ENCODE measurements at regions not wholly inside any gene's neighbourhood (a gene's known extent, or its start where the extent isn't known, plus 50 kb on each side); places are given as distances from the start of the nearest gene placed in this dataset.

DNA sequence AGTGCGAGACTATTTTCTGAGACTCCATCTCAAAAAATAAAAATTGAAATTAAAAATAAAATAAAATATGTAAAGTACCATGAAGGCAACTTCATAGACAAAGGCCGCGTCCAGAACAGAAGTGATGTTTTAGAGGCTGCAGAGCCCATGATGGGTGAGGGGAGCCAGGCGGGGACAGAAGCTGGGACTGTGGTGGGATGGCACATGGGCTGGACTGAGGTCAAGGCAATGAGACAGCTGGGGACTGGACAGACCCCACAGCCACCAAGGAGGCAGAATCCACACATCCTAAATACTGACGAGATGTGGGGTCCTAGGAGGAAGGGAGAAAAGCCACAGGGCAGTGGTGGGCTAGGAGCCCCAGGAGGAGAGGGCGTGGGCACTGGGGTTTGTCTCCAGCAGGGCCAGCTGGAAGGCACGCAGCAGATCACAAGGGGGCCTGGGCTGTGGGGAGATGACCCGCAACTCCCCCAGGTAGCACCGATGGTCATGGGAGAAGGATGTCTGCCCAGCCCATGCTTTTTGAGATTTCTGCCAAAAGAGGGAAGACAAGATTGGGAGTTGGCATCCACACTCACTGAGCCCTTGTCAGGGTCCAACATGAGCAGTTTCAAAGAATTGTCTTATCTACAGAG lies 74.3 kb downstream of the KCNF1 start:
- no peak for DNase-seq

DNA sequence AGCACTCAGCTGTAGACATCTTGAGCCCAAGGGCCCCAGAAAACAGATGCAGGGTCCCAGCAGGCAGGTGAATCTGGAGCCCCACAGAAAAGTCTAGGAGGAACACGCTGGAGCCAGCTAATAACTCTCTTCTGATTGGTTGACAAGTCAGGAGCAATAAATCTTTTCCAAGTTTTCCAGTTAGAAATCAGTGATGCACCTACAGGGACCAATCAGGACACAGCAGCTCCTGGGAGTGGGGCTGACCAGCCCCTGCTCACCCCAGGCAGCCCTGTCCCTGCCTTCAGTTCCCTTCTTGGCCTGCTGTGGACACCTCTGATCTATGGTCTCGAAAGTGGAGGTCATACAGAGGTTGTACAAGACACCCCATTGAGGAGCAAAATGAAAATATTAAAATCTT lies 75.7 kb downstream of the KCNF1 start:
- no peak for DNase-seq

DNA sequence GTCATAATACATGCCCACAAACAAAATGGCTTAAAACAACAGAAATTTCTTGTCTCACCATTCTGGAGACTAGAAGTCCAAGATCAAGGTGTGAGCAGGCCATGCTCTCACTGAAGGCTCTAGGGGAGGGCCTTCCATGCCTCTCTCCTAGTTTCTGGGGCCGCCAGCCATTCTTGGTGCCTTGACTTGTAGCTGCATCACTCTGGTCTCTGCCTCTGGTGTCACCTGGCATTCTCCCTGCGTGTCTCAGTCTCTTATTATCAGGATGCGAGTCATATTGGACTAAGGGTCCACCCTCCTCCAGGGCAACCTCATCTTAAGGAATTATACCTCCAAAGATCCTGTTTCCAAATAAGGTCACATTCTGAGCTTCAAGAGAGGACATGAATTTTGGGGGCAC lies 76.1 kb downstream of the KCNF1 start:
- DNase-seq = no peak

DNA sequence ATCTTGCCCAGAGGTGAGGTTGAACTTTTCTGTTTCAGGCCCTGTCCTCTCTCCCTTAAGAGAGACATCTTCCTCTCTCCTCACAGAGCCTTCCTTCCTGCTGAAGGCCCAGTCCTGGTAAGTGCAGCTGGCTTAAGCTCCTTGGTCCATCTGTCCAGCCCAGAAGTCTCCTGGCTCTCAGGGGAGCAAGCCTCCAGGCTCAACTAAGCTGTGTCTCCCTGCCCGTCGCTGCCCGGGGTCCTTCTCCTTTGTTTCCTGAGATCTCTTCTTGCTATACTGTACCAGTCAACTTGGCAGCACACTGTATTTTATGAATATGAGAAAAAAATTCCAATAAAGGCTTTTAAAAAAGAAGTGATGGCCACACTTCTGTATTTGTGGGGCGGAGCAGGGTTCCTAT lies 77.4 kb downstream of the KCNF1 start:
- no peak for DNase-seq

DNA sequence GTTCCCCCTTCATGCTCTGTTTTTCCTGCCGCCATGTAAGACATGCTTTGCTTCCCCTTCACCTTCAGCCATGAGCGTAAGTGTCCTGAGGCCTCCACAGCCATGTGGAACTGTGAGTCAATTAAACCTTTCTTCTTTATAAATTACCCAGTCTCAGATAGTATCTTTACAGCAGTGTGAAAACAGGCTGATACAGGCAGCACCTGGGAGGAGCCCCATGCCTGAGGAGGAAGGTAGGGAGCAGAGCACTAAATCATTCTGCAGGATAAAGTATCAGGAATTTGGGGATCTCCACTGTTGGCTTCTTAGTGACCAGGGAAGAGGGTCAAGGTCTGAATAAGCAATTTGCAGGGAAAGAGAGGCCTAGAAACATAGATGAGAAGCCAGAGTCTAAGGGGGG lies 78.0 kb downstream of the KCNF1 start:
- no peak for DNase-seq

DNA sequence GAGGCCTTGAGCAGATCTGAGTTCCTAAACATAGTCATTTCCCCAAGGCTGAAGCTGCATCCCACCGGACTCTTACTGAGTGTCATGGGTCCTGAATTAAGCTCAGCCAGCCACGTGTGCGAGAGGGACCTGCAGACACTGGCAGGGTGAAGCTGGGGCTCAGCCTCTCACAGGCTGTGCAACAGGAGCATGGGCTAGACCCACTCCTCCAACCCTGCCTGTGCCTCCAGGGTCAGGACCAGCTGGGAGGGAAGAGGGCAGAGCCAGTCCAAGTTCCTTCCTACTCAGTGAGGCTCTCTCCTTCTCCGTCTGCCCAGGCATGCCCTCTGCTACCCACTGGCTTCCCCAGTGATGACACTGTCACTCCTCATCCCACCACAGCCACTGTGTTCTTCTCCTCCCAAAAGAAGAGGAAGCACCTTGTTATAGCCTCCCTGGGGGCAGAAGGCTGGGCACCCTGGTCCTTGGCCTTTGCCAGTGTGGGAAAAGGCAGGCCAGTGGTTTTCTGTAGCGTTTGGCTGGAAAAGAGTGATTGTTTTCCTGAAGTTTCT lies 78.9 kb downstream of the KCNF1 start:
- no peak for DNase-seq

DNA sequence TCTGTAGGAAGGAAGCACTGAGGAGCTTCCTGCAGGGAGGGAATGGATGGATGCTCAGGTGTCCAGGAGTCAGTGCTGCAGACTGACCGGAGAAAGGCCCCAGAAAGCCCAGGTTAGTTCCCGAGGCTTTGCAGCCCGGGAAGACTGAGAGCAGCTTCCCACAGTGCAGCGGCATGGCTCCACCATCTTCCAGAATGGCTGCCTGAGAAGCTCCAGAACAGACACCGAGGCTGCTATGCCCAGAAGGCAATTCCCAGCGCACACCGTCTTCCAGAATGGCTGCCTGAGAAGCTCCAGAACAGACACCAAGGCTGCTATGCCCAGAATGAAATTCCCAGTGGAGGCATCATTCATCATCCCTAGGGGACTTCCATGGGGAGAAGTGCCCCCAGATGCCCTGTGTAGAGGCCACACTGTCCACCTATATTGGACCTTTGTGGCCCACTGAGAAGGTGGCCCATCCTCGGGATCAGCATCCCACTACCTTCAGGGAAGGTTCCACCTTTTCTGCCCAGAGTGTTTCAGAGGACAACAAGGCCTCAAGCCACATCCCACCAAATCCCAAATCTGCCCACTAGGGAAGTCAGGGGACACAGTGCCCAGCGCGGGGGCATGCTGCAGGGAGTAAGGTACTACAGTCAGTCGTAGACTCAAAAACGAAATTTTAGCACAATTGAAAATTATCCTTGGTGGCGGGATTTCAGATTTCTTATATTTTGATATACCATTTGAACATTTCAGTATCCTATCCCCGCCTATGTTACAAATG lies 80.5 kb downstream of the KCNF1 start:
- DNase-seq = no peak

DNA sequence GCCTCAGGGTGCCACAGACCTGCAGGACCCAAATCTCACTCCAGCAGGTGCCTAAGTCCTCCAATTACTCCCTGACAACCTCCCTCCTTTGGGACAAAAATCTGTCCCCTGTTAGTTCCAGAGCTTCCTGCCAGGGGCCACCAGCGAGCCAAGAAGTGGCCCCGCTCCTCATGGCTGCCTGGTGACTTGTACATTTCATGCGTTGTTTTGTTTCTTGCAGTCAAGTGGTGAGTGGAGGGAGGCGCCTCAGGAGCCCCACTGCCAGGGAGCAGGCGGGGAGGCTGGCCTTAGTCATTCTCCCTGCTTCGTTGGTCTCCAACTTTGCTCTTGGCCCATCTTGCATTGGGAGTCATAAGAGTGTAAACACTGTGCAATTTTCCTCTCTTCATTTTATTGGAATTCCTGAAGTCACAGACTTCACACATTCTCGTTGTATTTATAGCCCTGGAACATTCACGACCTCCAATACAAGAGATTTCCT lies 81.3 kb downstream of the KCNF1 start:
- DNase-seq = no peak

DNA sequence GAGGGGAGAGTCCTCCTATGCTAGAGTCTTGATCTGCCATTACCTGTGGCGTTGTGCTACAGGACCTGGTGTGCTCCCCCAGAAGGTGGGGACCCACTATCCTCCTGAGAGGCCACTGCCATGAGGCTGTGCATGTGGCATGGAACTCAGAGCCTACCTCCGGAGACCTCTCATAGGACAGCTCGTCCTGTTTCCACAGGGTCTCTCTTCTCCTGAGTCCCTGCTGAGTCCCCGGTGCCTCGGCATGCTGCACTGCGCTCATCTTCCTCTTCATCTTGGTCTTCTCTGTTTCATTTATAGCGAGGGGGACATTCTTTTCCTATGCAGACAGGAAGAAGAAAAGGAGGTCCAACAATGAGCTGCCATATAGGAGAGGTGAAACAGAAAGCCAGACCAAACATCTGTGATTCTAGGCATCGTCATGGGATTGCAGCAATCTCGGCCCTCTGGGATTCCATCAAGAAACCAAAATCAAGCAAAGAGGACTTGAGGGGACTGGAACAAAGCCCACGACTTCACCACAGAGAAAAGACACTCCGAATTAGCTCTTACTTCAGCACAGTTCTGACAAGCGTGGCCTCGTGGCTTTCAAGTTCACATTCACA lies 83.7 kb downstream of the KCNF1 start:
- DNase-seq = no peak

DNA sequence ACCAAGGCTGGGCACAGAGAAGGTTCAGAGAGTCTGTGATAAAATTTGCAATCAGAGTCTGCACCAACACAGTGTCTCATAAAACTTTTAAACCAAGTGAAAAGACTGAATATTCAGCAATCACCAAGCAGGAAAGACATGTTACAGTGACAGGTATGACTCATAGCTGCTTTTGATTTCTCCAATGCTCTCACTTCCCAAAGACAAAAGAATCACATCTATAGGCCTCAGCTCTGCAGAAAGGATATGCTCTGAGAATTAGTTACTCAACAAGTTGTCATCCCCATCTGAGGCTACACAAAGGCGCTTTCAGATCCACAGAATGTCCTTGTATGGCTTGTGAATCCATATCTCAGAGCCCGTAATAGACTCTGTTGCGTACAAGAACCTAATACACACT lies 92.5 kb downstream of the KCNF1 start:
- no peak for DNase-seq

DNA sequence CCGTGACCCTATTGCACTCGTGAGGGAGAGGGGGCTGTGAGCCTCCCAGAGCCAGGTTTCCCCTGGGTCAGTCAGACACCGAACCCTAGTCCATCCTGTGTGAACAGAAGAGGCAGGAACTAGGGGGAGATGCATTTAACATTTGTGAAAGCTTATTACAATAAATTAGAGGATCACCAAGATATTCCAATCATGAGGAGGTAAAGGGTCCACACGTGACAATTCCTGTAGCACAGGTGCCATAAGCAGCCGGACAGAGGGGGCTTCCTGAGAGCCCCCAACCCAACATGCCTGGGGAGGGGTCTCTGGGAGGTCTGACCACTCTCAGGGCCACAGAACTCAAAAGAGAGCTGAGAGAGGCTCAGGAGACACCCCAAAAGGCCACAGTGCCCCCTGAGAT lies 93.3 kb downstream of the KCNF1 start:
- no peak for DNase-seq

DNA sequence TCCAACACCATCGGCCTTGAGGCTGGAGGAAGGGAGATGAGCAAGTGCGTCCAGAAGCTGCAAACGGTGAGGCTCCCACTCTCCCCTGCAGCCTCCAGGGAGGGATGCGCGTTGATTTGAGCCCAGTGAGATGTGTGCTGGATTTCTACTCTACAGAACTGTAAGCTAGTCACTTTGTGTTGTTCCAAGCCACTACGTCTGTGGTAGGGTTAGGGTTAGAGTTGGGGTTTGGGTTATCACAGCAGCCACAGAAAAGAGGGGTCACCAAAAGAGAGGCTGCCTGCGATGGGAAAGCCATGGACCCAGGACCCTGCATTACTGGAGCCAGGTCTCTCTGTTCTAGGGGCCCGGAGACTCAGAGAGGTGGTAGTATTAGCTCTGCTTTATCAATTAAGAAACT lies 94.5 kb downstream of the KCNF1 start:
- DNase-seq = no peak

DNA sequence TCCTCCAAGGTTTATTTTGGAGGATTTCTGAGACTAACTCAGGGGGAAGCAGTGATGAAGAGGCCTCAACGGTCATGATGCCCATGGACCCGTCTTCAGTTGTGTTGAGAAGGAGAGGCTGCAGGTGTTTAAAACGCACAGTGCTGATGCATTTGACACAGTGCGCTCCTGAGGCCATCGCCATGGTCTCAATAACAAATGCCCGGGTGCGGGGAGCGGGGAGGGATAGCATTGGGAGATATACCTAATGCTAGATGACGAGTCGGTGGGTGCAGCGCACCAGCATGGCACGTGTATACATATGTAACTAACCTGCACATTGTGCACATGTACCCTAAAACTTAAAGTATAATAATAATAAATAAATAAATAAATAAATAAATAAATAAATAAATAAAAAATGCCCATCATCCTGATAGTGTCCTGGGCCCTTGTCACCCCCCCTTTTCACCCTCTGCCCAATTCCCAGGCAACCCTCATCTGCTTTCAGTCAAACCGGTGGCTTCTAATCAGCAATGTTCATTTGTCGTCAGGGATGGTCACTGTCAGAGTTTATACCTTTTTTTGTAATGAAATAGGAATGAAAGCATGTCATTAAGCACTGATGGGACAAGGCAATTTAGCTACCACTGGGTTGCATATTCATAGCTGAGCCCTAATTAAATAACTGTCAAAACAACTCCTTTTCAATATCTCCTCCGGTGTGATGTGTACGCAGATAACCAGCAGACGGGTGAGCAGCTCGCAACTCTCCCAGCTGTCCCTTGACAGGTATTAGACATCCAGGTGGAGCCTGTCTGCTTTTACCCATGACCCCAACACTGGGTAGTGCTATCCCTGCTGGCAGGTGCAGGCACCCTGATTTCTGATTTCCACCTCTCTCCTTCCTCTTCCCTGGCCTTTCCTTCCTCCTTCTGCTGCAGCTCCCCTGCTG lies 95.9 kb downstream of the KCNF1 start:
- no peak for DNase-seq

DNA sequence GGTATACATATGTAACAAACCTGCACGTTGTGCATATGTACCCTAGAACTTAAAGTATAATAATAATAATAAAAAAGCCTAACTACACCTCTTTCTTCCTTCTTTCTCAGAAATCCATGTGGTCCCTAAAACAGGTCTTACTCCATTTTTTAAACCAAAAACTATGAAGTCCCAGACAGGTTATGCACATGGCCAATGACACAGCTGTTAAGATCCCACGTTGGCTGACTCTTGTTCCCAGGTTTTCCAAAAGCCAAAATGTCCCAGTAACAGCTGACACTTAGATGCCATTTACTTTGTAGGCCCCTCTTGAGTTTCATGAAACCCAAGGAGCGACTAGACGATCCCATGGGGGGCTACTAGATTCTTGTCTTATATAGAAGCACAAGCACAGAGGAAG lies 97.0 kb downstream of the KCNF1 start:
- DNase-seq = no peak

DNA sequence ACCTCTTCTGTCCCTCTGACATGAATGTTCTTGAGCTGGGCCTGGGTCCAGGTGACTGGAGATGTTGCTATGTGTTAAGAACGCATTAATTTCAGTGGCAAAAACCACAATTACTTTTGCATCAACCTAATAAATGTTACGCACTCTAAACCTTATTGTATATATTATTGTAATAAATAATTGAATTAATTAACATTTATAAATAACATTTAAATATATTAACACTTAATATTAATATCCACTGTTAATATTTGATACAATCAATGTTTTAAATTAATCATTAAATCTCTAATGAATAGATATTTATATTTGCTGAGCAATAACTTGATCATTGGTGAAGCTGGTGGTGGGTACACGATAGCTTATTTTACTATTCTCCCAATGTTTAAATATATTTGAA lies 97.4 kb downstream of the KCNF1 start:
- DNase-seq = no peak

DNA sequence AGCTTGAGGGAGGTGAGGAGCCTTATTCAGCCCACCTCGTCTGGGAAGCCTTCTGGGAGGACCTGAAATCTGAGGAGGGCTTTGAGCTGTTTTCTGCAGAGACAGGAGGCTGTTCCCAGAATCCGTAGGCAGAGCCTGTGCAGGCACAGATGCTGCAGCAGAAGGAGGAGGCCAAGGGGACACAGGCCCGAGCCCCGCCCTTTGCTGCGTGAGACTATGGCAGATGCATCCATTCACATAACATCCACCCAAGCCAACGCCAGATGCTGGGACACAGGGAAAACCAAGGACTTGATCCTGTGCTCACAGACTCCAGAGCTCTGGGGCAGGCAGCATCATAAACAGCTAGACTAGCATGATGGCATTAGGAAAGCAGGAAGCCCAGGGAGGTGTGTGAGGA lies 98.2 kb downstream of the KCNF1 start:
- DNase-seq = no peak

DNA sequence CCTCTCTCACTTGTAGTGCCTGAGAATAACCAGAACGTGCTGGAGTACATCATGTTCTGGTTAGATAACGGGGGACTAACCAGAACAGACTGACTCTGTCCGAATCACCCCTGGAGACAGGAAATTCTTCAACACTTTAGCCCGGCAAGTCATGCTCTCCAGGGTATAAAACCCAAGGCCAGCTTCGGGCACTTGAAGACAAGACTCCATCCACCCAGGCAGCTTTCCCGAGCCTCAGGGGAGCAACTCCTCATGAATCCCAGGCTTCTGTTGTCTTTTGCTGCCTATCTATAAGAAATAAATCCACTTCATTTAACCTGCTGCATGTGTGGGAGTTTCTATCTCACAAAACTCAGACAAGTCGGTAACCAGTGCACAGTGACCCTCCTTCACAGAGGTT lies 99.6 kb downstream of the KCNF1 start:
- DNase-seq = no peak

DNA sequence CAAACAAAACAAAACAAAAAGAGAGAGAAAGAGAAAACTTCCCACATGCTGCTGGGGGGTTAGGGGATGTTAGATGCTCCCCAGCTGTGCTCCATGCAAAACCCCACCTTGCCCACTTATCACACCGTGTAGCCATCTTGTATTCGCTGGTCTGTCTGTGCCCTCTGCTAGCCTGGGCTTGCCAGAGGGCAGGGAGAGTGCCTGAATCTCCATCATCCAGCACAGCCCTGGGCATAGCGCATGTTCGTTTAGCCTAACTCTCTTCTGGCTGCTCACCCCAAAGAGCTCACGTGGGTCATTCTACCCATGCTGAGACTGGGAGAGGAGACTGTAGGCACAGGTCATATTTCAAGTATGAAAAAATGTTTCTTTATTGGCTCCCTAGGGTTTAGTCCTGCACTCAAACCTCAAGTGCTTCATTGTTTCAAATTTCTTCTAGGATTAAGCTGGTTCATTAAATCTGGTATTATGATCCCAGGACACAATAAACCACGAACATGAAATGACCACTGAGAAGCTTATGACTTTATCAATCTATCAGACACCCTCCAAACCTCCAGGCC lies 100.5 kb downstream of the KCNF1 start:
- DNase-seq = no peak

DNA sequence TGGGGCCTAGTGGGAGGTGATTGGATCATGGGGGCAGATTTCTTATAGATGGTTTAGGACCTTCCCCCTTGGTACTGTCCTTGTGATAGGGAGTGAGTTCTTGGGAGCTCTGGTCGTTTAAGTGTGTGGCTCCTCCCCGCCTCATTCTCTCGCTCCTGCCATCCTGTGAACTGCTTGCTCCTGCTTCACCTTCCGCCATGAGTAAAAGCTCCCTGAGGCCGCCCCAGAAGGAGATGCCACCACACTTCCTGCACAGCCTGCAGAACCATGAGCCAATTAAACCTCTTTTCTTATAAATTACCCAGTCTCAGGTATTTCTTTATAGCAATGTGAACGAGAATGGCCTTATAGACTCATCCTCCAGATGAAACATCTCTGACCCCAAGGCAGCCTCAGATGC lies 101.5 kb downstream of the KCNF1 start:
- no peak for DNase-seq

DNA sequence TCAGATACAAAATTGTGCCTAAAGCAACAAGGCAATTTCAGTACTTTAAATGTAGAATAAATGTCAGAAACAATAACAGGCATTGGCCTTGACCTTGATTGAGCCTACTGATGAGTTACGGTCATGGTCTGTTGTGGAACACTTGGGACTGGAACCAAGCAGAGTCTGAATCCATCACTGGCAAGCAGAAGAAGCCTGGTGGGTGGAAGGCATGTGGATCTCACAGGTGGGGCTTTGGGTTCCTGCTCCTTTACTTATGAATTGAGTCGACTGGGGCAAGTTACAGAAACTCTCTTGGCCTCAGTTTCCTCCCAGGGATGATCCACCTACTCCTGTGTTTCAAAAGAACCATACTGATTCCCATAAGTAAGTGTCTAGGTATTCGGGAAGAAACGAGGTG lies 102.3 kb downstream of the KCNF1 start:
- DNase-seq = no peak

DNA sequence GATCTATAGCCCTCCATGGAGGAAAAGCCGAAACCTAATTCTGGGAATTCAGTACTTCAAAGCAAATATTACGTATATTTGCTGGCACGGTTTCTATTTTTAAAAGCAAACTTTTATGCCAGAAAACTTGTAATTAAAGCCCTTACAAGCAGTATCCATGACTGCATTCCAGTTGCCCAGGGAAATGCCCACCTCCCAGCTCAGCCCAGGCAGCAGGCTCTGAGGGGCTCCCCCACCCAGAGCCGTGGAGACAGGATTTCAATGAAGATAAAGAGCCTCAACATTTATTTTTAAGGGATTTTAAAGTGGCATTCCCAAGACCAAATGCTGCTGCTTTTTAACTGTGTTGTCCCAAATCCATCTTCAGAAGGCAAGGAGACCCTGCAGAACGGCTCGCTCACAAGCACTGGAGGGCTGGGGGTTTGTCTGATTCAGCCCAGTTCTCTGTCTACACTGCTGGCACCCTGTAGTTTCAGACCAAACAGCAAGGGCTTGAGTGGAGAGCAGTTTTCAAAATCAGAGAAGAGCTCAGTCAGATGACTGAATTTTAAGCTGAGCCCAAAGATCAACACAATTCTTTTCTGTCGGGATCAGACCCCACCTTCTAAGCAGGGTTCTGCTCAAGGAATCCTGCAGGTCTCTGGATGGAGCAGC lies 105.1 kb downstream of the KCNF1 start:
- no peak for DNase-seq

DNA sequence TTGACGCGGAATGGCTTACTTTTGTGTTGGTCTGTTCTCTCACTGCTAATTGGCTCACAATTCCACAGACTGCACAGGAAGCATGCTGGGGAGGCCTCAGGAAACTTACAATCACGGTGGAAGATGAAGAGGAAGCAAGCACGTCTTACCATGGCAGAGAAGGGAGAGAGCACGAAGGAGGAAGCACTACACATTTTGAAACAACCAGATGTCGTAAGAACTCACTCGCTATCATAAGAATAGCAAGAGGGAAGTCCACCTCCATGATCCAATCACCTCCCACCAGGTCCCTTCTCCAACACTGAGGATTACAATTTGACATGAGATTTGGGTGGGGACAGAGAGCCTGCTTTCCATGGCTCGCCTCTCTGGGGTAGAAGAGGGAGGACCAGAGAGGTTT lies 106.2 kb downstream of the KCNF1 start:
- no peak for DNase-seq
